EL (cell line): ENCODE measurements at regions not wholly inside any gene's neighbourhood (a gene's known extent, or its start where the extent isn't known, plus 50 kb on each side); places are given as distances from the start of the nearest gene placed in this dataset.

Source experiments
- DNase-seq: peaks from one replicate; pipeline ENCODE4 v3.0.0-alpha.2; 2016

GRCh38 chr9:80500300-80500699 is 928.5 kb downstream of the TLE4 start:
- no peak for DNase-seq

GRCh38 chr9:80498001-80498555 is 926.3 kb downstream of the TLE4 start:
- DNase-seq = no peak

- DNase-seq = no peak
Observed at GRCh38 chr9:80496901-80497556, 925.3 kb downstream of the TLE4 start.

- no peak for DNase-seq
Observed at GRCh38 chr9:80493258-80493657, 921.5 kb downstream of the TLE4 start.

GRCh38 chr9:80492221-80492620 is 920.5 kb downstream of the TLE4 start:
- peak; percentile 38 for DNase-seq

GRCh38 chr9:80491086-80491696 is 919.4 kb downstream of the TLE4 start:
- DNase-seq = no peak

GRCh38 chr9:80489329-80489728 is 917.6 kb downstream of the TLE4 start:
- DNase-seq = no peak

GRCh38 chr9:80485420-80486250 is 913.9 kb downstream of the TLE4 start:
- peak; percentile 10 for DNase-seq

- DNase-seq = peak; percentile 22
Observed at GRCh38 chr9:80482251-80482650, 910.5 kb downstream of the TLE4 start.

- DNase-seq = peak; percentile 46
Observed at GRCh38 chr9:80467632-80468031, 895.9 kb downstream of the TLE4 start.

- no peak for DNase-seq
Observed at GRCh38 chr9:80465556-80465955, 893.8 kb downstream of the TLE4 start.

GRCh38 chr9:80449513-80449912 is 877.7 kb downstream of the TLE4 start:
- DNase-seq = no peak

- no peak for DNase-seq
Observed at GRCh38 chr9:80448996-80449395, 877.2 kb downstream of the TLE4 start.

GRCh38 chr9:80447876-80448275 is 876.1 kb downstream of the TLE4 start:
- no peak for DNase-seq

- peak; percentile 1 for DNase-seq
Observed at GRCh38 chr9:80440724-80441123, 869.0 kb downstream of the TLE4 start.

- DNase-seq = no peak
Observed at GRCh38 chr9:80437825-80438224, 866.1 kb downstream of the TLE4 start.

GRCh38 chr9:80437091-80437640 is 865.4 kb downstream of the TLE4 start:
- no peak for DNase-seq

GRCh38 chr9:80435591-80435990 is 863.8 kb downstream of the TLE4 start:
- DNase-seq = no peak

GRCh38 chr9:80426992-80427391 is 855.2 kb downstream of the TLE4 start:
- DNase-seq = no peak

GRCh38 chr9:80417211-80417773 is 845.5 kb downstream of the TLE4 start:
- DNase-seq = no peak

GRCh38 chr9:80410106-80410505 is 838.3 kb downstream of the TLE4 start:
- peak; percentile 4 for DNase-seq

GRCh38 chr9:80407220-80407619 is 835.5 kb downstream of the TLE4 start:
- no peak for DNase-seq

- no peak for DNase-seq
Observed at GRCh38 chr9:80401243-80401642, 829.5 kb downstream of the TLE4 start.
